DOHH2 (cell line): ENCODE measurements at regions not wholly inside any gene's neighbourhood (a gene's known extent, or its start where the extent isn't known, plus 50 kb on each side); places are given as distances from the start of the nearest gene placed in this dataset.

ENCODE experiments used
- H3F3A ChIP-seq: fragments of 200-600 bp; sonication (generic), shearing (Covaris generic); 2 replicates; pipeline ENCODE4 v1.6.0; 2016; ENCODE audit warnings: antibody characterized with exemption, mild to moderate bottlenecking; ENCODE audit not compliant: control insufficient read depth, insufficient read depth
- H3K27ac ChIP-seq: fragments of 200-600 bp; sonication (generic); 2 replicates; pipeline ENCODE4 v1.5.1; 2014; ENCODE audit warnings: low read depth, mild to moderate bottlenecking, low read length, moderate library complexity
- H3K27me3 ChIP-seq: fragments of 200-600 bp; sonication (generic); 2 replicates; pipeline ENCODE4 v1.6.1; 2014; ENCODE audit warnings: mild to moderate bottlenecking, low read length, mixed read lengths; ENCODE audit not compliant: control insufficient read depth
- H3K36me3 ChIP-seq: fragments of 200-600 bp; sonication (generic); 2 replicates; pipeline ENCODE4 v1.6.1; 2014; ENCODE audit warnings: mild to moderate bottlenecking, low read length, moderate library complexity, mixed read lengths; ENCODE audit not compliant: control insufficient read depth
- H3K4me1 ChIP-seq: fragments of 200-600 bp; sonication (generic); 2 replicates; pipeline ENCODE4 v1.6.1; 2014; ENCODE audit warnings: mild to moderate bottlenecking, low read length, mixed read lengths; ENCODE audit not compliant: control insufficient read depth
- H3K4me2 ChIP-seq: fragments of 200-600 bp; sonication (generic); 2 replicates; pipeline ENCODE4 v1.6.0; 2014; ENCODE audit warnings: mild to moderate bottlenecking, low read length, moderate library complexity
- H3K4me3 ChIP-seq: fragments of 200-600 bp; sonication (generic); 2 replicates; pipeline ENCODE4 v1.5.1; 2014; ENCODE audit warnings: mild to moderate bottlenecking, low read length, mixed read lengths
- H3K79me2 ChIP-seq: fragments of 200-600 bp; sonication (generic); 2 replicates; pipeline ENCODE4 v1.6.1; 2014; ENCODE audit warnings: mild to moderate bottlenecking, low read length, mixed read lengths; ENCODE audit not compliant: control insufficient read depth
- H3K9me2 ChIP-seq: fragments of 200-600 bp; sonication (generic); replicated peaks from 2 replicates; pipeline ENCODE4 v1.6.1; 2014; ENCODE audit warnings: mild to moderate bottlenecking, low read length, mixed read lengths; ENCODE audit not compliant: control insufficient read depth
- H3K9me3 ChIP-seq: fragments of 200-600 bp; sonication (generic); 2 replicates; pipeline ENCODE4 v1.6.1; 2014; ENCODE audit warnings: antibody characterized with exemption, low read length, mixed read lengths; ENCODE audit not compliant: control insufficient read depth, insufficient read depth
- H4K20me1 ChIP-seq: fragments of 200-600 bp; sonication (generic); 2 replicates; pipeline ENCODE4 v1.6.0; 2014; ENCODE audit warnings: low read depth, mild to moderate bottlenecking, antibody characterized with exemption, low read length, moderate library complexity; ENCODE audit not compliant: control insufficient read depth, insufficient read depth
- CTCF ChIP-seq: fragments of 200-600 bp; sonication (generic); IDR thresholded peaks from one replicate; pipeline ENCODE4 v1.5.1; 2014; ENCODE audit warnings: antibody characterized with exemption, mild to moderate bottlenecking, low read depth, low read length; ENCODE audit not compliant: poor library complexity, severe bottlenecking
- EZH2phosphoT487 ChIP-seq: fragments of 200-600 bp; sonication (generic); IDR thresholded peaks from 2 replicates; pipeline ENCODE4 v1.6.1; 2017; ENCODE audit warnings: borderline replicate concordance, mild to moderate bottlenecking, antibody characterized with exemption, low read length, moderate library complexity, mixed read lengths

GRCh38 chr13:33578786-33579185 is 239.2 kb upstream of the RFC3 start:
- no peaks in the 10 kb centered on the region for H3K9me2 ChIP-seq
- H3K4me2 ChIP-seq = no peak overlapping the region
- H3K4me3 ChIP-seq = no peak overlapping the region
- H3K9me3 ChIP-seq = no peaks in the 10 kb centered on the region
- no peaks in the 10 kb centered on the region for H3F3A ChIP-seq
- no peaks in the 10 kb centered on the region for H4K20me1 ChIP-seq
- no peak overlapping the region for H3K27ac ChIP-seq
- TF ChIP-seq CTCF (no peak), EZH2phosphoT487 (no peak)
- no peaks in the 10 kb centered on the region for H3K79me2 ChIP-seq
- no peaks in the 10 kb centered on the region for H3K36me3 ChIP-seq
- H3K4me1 ChIP-seq = no peaks in the 10 kb centered on the region
- no peaks in the 10 kb centered on the region for H3K27me3 ChIP-seq

GRCh38 chr13:33582121-33582520 is 235.8 kb upstream of the RFC3 start:
- H3K36me3 ChIP-seq = no peaks in the 10 kb centered on the region
- H3K9me3 ChIP-seq = no peaks in the 10 kb centered on the region
- no peak overlapping the region for H3K27ac ChIP-seq
- H3K4me3 ChIP-seq = no peak overlapping the region
- TF ChIP-seq CTCF = no peak
- TF ChIP-seq EZH2phosphoT487 = no peak
- no peaks in the 10 kb centered on the region for H3K4me1 ChIP-seq
- no peaks in the 10 kb centered on the region for H3F3A ChIP-seq
- H4K20me1 ChIP-seq = no peaks in the 10 kb centered on the region
- H3K79me2 ChIP-seq = no peaks in the 10 kb centered on the region
- no peaks in the 10 kb centered on the region for H3K9me2 ChIP-seq
- H3K27me3 ChIP-seq = no peaks in the 10 kb centered on the region
- no peak overlapping the region for H3K4me2 ChIP-seq

GRCh38 chr13:33583398-33583797 is 234.6 kb upstream of the RFC3 start:
- Histone ChIP-seq H3K27me3 (no peaks in the 10 kb centered on the region), H3K9me3 (no peaks in the 10 kb centered on the region), H3K9me2 (no peaks in the 10 kb centered on the region), H3F3A (no peaks in the 10 kb centered on the region), H3K4me1 (no peaks in the 10 kb centered on the region), H4K20me1 (no peaks in the 10 kb centered on the region), H3K4me2 (no peak overlapping the region), H3K27ac (no peak overlapping the region), H3K36me3 (no peaks in the 10 kb centered on the region), H3K4me3 (no peak overlapping the region), H3K79me2 (no peaks in the 10 kb centered on the region)
- no peak for TF ChIP-seq EZH2phosphoT487
- no peak for TF ChIP-seq CTCF

GRCh38 chr13:33590936-33591335 is 227.0 kb upstream of the RFC3 start:
- no peaks in the 10 kb centered on the region for H4K20me1 ChIP-seq
- TF ChIP-seq EZH2phosphoT487 (no peak), CTCF (no peak)
- no peak overlapping the region for H3K4me2 ChIP-seq
- H3K9me2 ChIP-seq = no peaks in the 10 kb centered on the region
- no peak overlapping the region for H3K4me3 ChIP-seq
- H3K27me3 ChIP-seq = no peaks in the 10 kb centered on the region
- H3K27ac ChIP-seq = no peak overlapping the region
- H3K4me1 ChIP-seq = no peaks in the 10 kb centered on the region
- H3K79me2 ChIP-seq = no peaks in the 10 kb centered on the region
- no peaks in the 10 kb centered on the region; the same call in 1 of the 2 replicates for H3K9me3 ChIP-seq
- no peaks in the 10 kb centered on the region for H3K36me3 ChIP-seq
- H3F3A ChIP-seq = no peaks in the 10 kb centered on the region
